DMS 273 treated with DMSO at 0.1 percent for 48 hours (cell line): ENCODE measurements at regions not wholly inside any gene's neighbourhood (a gene's known extent, or its start where the extent isn't known, plus 50 kb on each side); places are given as distances from the start of the nearest gene placed in this dataset.

Experiments used
- DNase-seq: peaks from one replicate; lab custom pipeline; 2025; lab: John Stamatoyannopoulos, UW

- DNase-seq, result no peak
These were observed 2539.0 kb upstream of the PCDH20 start for GRCh38 chr13:63954683-63955082.

- DNase-seq, result no peak
These were observed 2532.4 kb upstream of the PCDH20 start for GRCh38 chr13:63948045-63948444.

GRCh38 chr13:63944911-63945310, 2529.3 kb upstream of the PCDH20 start:
- DNase-seq, result no peak

- DNase-seq, result no peak
These were observed 2526.7 kb upstream of the PCDH20 start for GRCh38 chr13:63942372-63942771.

- DNase-seq, result no peak
These were observed 2523.2 kb upstream of the PCDH20 start for GRCh38 chr13:63938851-63939250.

GRCh38 chr13:63910511-63910910, 2494.9 kb upstream of the PCDH20 start:
- no peak for DNase-seq

- DNase-seq, result no peak
These were observed 2494.2 kb upstream of the PCDH20 start for GRCh38 chr13:63909726-63910375.

GRCh38 chr13:63902141-63902540, 2486.5 kb upstream of the PCDH20 start:
- no peak for DNase-seq

- DNase-seq, result no peak
These were observed 2486.0 kb upstream of the PCDH20 start for GRCh38 chr13:63901630-63902029.

GRCh38 chr13:63900406-63900805, 2484.8 kb upstream of the PCDH20 start:
- DNase-seq, result no peak

GRCh38 chr13:63896321-63896720, 2480.7 kb upstream of the PCDH20 start:
- DNase-seq, result no peak

- no peak for DNase-seq
These were observed 2466.4 kb upstream of the PCDH20 start for GRCh38 chr13:63882052-63882451.

GRCh38 chr13:63880705-63881104, 2465.1 kb upstream of the PCDH20 start:
- no peak for DNase-seq

- no peak for DNase-seq
These were observed 2458.3 kb upstream of the PCDH20 start for GRCh38 chr13:63873936-63874335.

- no peak for DNase-seq
These were observed 2448.7 kb upstream of the PCDH20 start for GRCh38 chr13:63864171-63864902.

GRCh38 chr13:63855457-63856118, 2439.9 kb upstream of the PCDH20 start:
- DNase-seq, result no peak

- no peak for DNase-seq
These were observed 2438.2 kb upstream of the PCDH20 start for GRCh38 chr13:63853816-63854215.

- no peak for DNase-seq
These were observed 2435.9 kb upstream of the PCDH20 start for GRCh38 chr13:63851526-63851925.

GRCh38 chr13:63843766-63844699, 2428.4 kb upstream of the PCDH20 start:
- DNase-seq, result no peak

- no peak for DNase-seq
These were observed 2426.5 kb upstream of the PCDH20 start for GRCh38 chr13:63842102-63842501.

- DNase-seq, result no peak
These were observed 2425.1 kb upstream of the PCDH20 start for GRCh38 chr13:63840551-63841421.
